Kidney epithelial cell (primary cell): ENCODE measurements at regions not wholly inside any gene's neighbourhood (a gene's known extent, or its start where the extent isn't known, plus 50 kb on each side); places are given as distances from the start of the nearest gene placed in this dataset.

Source experiments
- DNase-seq: peaks from one replicate; pipeline ENCODE4 v3.0.0-alpha.2; 2010; ENCODE audit warnings: low read depth
- H3K27me3 ChIP-seq: 2 replicates; pipeline ENCODE4 v1.6.0; 2011; ENCODE audit warnings: low read length; ENCODE audit not compliant: control insufficient read depth, insufficient read depth
- H3K36me3 ChIP-seq: 2 replicates; pipeline ENCODE4 v1.5.1; 2011; ENCODE audit warnings: low read length; ENCODE audit not compliant: control insufficient read depth, insufficient read depth
- H3K4me3 ChIP-seq: 2 replicates; pipeline ENCODE4 v1.5.1; 2011; ENCODE audit warnings: low read depth, mild to moderate bottlenecking, control low read depth, low read length
- TF ChIP-seq, protein P1 (sequence below): IDR thresholded peaks from 2 replicates; pipeline ENCODE4 v1.5.1; 2011; ENCODE audit warnings: mild to moderate bottlenecking, moderate library complexity, low read length, control low read depth, inconsistent platforms; ENCODE audit not compliant: insufficient read depth, poor library complexity, severe bottlenecking

GRCh38 chr18:73551211-73551610 is 596.4 kb downstream of the FBXO15 start:
- TF ChIP-seq, protein P1, sequence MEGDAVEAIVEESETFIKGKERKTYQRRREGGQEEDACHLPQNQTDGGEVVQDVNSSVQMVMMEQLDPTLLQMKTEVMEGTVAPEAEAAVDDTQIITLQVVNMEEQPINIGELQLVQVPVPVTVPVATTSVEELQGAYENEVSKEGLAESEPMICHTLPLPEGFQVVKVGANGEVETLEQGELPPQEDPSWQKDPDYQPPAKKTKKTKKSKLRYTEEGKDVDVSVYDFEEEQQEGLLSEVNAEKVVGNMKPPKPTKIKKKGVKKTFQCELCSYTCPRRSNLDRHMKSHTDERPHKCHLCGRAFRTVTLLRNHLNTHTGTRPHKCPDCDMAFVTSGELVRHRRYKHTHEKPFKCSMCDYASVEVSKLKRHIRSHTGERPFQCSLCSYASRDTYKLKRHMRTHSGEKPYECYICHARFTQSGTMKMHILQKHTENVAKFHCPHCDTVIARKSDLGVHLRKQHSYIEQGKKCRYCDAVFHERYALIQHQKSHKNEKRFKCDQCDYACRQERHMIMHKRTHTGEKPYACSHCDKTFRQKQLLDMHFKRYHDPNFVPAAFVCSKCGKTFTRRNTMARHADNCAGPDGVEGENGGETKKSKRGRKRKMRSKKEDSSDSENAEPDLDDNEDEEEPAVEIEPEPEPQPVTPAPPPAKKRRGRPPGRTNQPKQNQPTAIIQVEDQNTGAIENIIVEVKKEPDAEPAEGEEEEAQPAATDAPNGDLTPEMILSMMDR: no peak
- Histone ChIP-seq H3K36me3 (no peaks in the 10 kb centered on the region), H3K4me3 (no peak overlapping the region), H3K27me3 (no peaks in the 10 kb centered on the region)
- DNase-seq: no peak

DNA sequence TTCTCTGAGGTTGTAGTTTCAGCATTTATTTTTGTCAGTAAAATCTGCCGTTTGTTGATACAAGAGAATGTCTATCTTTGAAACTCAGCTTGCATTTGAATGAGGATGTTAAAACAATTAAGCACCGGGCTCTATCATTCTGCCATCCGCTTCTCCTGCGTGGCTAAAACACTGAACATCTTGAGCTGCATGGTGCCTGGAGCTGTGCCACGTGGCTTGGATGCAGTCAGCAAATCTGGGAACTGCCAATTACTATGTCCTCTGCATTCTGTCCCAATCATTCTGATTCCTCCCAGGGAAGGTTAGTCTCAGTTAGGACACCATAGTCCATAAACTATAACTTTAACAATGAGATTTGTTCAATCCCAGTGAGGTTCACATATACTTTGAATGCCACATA is 598.4 kb downstream of the FBXO15 start:
- Histone ChIP-seq H3K36me3 (no peaks in the 10 kb centered on the region), H3K27me3 (no peaks in the 10 kb centered on the region), H3K4me3 (no peak overlapping the region)
- DNase-seq: no peak
- TF ChIP-seq, protein P1: no peak

- TF ChIP-seq, protein P1: no peak
- H3K36me3 ChIP-seq: no peaks in the 10 kb centered on the region
- no peak overlapping the region for H3K4me3 ChIP-seq
- DNase-seq: no peak
- no peaks in the 10 kb centered on the region for H3K27me3 ChIP-seq
These were observed 602.2 kb downstream of the FBXO15 start for GRCh38 chr18:73545472-73545871.

GRCh38 chr18:73544617-73545016 is 603.0 kb downstream of the FBXO15 start:
- TF ChIP-seq, protein P1: no peak
- H3K27me3 ChIP-seq: no peaks in the 10 kb centered on the region
- no peak for DNase-seq
- no peaks in the 10 kb centered on the region for H3K36me3 ChIP-seq
- no peak overlapping the region for H3K4me3 ChIP-seq

- Histone ChIP-seq H3K4me3 (no peak overlapping the region), H3K27me3 (no peaks in the 10 kb centered on the region), H3K36me3 (no peaks in the 10 kb centered on the region)
- TF ChIP-seq, protein P1: no peak
- DNase-seq: no peak
These were observed 603.6 kb downstream of the FBXO15 start for GRCh38 chr18:73544032-73544431.

DNA sequence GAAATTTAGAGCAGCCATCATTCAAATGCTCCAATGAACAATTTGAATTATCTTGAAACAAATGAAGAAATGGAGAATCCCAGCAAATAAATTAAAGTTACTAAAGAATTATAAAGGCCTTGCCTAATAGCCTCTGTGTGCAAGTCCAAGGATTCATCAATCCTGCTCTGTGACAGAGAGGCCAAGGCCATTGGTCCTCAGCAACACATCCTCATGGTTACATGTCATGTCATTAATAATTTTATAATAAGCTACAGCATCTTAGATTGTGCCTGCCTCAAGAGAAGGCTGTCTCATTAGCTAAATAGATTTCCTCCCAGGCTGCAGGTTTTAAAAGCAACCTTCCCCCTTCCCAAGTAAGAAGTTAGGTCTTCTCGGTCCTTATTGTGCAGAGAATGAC is 611.6 kb downstream of the FBXO15 start:
- no peak overlapping the region for H3K4me3 ChIP-seq
- DNase-seq: no peak
- no peaks in the 10 kb centered on the region for H3K36me3 ChIP-seq
- TF ChIP-seq, protein P1: no peak
- no peaks in the 10 kb centered on the region for H3K27me3 ChIP-seq
